GM23248 (cell line): ENCODE measurements at regions not wholly inside any gene's neighbourhood (a gene's known extent, or its start where the extent isn't known, plus 50 kb on each side); places are given as distances from the start of the nearest gene placed in this dataset.

ENCODE experiments used
- EZH2 ChIP-seq: fragments of 200-600 bp; sonication (generic); IDR thresholded peaks from 2 replicates; pipeline ENCODE4 v1.6.1; 2018; ENCODE audit warnings: antibody characterized with exemption, mild to moderate bottlenecking; ENCODE audit not compliant: insufficient read depth, poor library complexity, severe bottlenecking
- EZH2phosphoT487 ChIP-seq: fragments of 200-600 bp; sonication (generic); IDR thresholded peaks from 2 replicates; pipeline ENCODE4 v1.6.1; 2018; ENCODE audit warnings: antibody characterized with exemption, moderate library complexity, mild to moderate bottlenecking, low read depth; ENCODE audit not compliant: insufficient read depth

GRCh38 chr3:197611255-197611654, 55.5 kb upstream of the BDH1 start:
- no peak for TF ChIP-seq EZH2phosphoT487
- TF ChIP-seq EZH2, result no peak
